HFFc6 (cell line): ENCODE measurements at regions not wholly inside any gene's neighbourhood (a gene's known extent, or its start where the extent isn't known, plus 50 kb on each side); places are given as distances from the start of the nearest gene placed in this dataset.

Source experiments
- DNase-seq: peaks from one replicate; pipeline ENCODE4 v3.0.0-alpha.2; 2018
- H3K27ac Mint-ChIP-seq: 2 replicates; pipeline ENCODE4 v1.8.0; 2020; ENCODE audit warnings: mild to moderate bottlenecking, mixed read lengths
- H3K27me3 Mint-ChIP-seq: 2 replicates; pipeline ENCODE4 v1.8.0; 2021; ENCODE audit warnings: mild to moderate bottlenecking, moderate library complexity, mixed read lengths; ENCODE audit not compliant: insufficient read depth
- H3K36me3 Mint-ChIP-seq: 2 replicates; pipeline ENCODE4 v1.8.0; 2021; ENCODE audit warnings: low read depth, mixed read lengths
- H3K4me1 Mint-ChIP-seq: 2 replicates; pipeline ENCODE4 v1.8.0; 2020; ENCODE audit warnings: low read depth, mixed read lengths
- H3K4me3 Mint-ChIP-seq: 2 replicates; pipeline ENCODE4 v1.8.0; 2020; ENCODE audit warnings: mild to moderate bottlenecking, moderate library complexity, mixed read lengths
- H3K9me3 Mint-ChIP-seq: 2 replicates; pipeline ENCODE4 v1.8.0; 2020; ENCODE audit warnings: mild to moderate bottlenecking, mixed read lengths
- TF ChIP-seq, protein P1 (sequence below): fragments of 200-600 bp; sonication (generic); IDR thresholded peaks from 2 replicates; pipeline ENCODE4 v1.5.0; 2021; ENCODE audit warnings: antibody characterized with exemption, mild to moderate bottlenecking

DNA sequence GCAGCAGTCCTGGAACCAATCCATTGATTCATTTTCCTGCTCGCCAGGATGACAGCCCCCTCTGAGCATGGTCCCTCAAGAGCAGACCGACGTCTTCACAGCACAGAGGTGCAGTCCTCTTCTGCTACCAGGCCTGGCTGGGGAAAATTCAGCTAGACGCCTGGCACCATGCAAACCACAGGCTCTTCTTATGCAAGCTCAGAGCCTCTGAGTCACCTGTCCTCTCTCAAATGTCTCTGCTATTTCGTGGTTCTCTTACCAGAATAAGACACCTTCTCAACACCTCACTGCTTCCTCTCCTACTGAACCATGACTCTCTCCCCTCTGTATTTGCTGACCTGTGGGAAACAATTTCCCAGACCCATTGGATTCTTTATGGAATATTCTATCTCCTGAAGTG, 79.8 kb upstream of the CYRIA start:
- Mint-ChIP-seq H3K4me1 (no peaks in the 10 kb centered on the region), H3K4me3 (no peak overlapping the region), H3K27ac (no peak overlapping the region), H3K36me3 (no peaks in the 10 kb centered on the region), H3K27me3 (no peaks in the 10 kb centered on the region; the same call in 1 of the 2 replicates), H3K9me3 (peaks cover 70% of the 10 kb centered on the region)
- no peak for DNase-seq
- TF ChIP-seq, protein P1, sequence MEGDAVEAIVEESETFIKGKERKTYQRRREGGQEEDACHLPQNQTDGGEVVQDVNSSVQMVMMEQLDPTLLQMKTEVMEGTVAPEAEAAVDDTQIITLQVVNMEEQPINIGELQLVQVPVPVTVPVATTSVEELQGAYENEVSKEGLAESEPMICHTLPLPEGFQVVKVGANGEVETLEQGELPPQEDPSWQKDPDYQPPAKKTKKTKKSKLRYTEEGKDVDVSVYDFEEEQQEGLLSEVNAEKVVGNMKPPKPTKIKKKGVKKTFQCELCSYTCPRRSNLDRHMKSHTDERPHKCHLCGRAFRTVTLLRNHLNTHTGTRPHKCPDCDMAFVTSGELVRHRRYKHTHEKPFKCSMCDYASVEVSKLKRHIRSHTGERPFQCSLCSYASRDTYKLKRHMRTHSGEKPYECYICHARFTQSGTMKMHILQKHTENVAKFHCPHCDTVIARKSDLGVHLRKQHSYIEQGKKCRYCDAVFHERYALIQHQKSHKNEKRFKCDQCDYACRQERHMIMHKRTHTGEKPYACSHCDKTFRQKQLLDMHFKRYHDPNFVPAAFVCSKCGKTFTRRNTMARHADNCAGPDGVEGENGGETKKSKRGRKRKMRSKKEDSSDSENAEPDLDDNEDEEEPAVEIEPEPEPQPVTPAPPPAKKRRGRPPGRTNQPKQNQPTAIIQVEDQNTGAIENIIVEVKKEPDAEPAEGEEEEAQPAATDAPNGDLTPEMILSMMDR = no peak

DNA sequence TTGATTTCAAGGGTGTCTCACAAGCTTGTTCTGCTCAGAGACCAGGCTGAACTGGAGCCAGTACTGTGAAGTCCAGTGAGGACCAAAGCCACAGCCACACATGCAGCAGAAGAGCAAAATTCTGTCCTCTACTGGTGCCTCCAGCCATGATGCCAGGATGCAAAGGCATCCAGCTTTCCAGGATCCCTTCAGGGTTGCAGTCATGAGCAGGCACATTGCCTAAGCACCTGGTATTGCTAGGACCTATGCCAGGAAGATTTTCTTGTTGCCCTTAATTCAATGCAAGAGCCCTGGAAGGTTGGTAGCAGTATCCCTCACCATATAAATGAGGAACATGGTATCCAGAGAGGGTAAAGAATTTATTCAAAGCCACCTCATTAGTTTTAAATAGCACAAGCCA, 78.9 kb upstream of the CYRIA start:
- Mint-ChIP-seq H3K4me1 (no peaks in the 10 kb centered on the region), H3K9me3 (peaks cover 62% of the 10 kb centered on the region), H3K27ac (no peak overlapping the region), H3K36me3 (no peaks in the 10 kb centered on the region), H3K27me3 (no peaks in the 10 kb centered on the region; the same call in none of the 2 replicates), H3K4me3 (no peak overlapping the region)
- TF ChIP-seq, protein P1 = no peak
- DNase-seq = no peak

DNA sequence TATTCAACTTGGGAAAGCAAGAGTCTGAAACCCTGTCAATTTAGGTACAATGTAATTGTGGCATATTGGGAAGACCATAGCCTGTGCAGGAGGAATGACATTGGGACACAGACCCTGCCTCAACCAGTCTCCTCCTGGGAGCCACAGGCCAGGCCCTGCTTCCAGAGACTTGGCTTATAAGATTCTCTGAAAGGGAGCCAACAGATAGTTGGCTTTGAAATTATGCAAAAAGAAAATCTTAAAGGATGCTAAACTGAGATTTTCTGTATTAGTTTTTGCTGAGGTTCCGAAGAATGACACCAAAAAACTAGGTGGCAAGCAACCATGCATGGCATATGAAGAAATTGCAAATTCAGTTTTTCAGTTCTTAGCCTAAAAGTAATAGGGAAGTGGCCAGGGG, 76.4 kb upstream of the CYRIA start:
- DNase-seq = no peak
- Mint-ChIP-seq H3K9me3 (peaks cover 62% of the 10 kb centered on the region), H3K36me3 (no peaks in the 10 kb centered on the region), H3K27ac (no peak overlapping the region), H3K27me3 (no peaks in the 10 kb centered on the region; the same call in none of the 2 replicates), H3K4me1 (no peaks in the 10 kb centered on the region), H3K4me3 (no peak overlapping the region)
- TF ChIP-seq, protein P1 = no peak

DNA sequence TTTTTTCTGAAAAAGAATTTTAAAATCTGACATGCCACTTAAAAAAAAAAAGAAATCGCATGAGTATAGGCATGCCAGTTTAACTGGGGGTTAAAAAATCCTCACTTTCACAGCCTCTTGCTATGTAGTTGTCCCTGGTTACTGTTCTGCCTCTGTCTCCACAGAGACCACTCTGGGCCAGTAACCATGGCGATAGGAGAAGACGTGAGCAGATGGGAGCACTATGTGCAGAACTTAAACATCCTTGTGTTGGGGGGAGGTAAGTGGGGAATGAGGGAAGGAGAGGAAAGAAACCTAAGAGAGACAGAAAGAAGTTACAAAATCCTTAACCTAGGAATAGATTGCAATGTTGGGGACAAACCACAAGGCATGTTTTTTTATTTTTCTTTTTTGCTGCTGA, 75.9 kb upstream of the CYRIA start:
- Mint-ChIP-seq H3K27ac (no peak overlapping the region), H3K27me3 (no peaks in the 10 kb centered on the region; the same call in none of the 2 replicates), H3K9me3 (peaks cover 59% of the 10 kb centered on the region), H3K36me3 (no peaks in the 10 kb centered on the region), H3K4me1 (no peaks in the 10 kb centered on the region), H3K4me3 (no peak overlapping the region)
- TF ChIP-seq, protein P1 = no peak
- DNase-seq = no peak

DNA sequence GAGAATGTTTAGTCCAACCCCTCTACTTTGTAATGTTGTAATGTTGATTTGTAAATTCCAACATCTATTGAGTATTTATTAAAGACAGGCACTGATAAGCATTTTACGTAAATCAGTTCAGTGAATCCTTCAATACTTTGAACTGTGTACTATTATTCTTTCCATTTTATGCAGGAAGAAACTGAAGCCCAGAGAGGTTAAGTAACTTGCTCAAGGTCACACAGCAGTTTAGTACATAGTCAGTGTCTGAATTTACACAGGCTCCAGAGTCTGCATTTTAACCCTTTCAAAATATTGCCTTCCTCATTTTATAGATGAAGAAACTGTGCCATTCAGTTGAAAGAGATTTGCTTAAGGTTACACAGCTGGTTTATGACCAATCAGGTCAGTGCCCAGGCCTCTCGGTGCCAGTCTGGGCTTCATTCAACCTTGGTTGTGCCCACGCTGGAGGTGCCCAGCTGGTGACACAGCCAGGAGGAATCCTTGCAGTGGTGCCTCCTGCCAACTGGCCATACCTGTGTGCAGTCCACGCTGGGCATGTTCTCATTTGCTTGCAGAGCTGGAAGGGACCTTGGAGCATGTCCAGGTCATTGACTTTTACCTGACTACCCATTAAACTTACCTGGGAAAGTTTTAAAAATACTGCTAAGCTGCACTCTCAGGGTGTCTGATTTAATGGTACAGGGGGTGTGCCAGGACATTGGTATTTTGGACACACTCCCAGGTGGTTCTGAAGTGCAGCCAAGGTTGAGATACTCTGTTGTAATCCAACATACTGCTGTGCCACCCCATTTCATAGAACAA, 74.3 kb upstream of the CYRIA start:
- H3K4me3 Mint-ChIP-seq = no peak overlapping the region
- TF ChIP-seq, protein P1 = no peak
- no peak overlapping the region for H3K27ac Mint-ChIP-seq
- DNase-seq = no peak
- H3K9me3 Mint-ChIP-seq = peaks cover 60% of the 10 kb centered on the region
- no peaks in the 10 kb centered on the region for H3K36me3 Mint-ChIP-seq
- peaks cover 1% of the 10 kb centered on the region for H3K27me3 Mint-ChIP-seq
- no peaks in the 10 kb centered on the region for H3K4me1 Mint-ChIP-seq
